Superior temporal gyrus (tissue), 1 donor: ENCODE measurements at regions not wholly inside any gene's neighbourhood (a gene's known extent, or its start where the extent isn't known, plus 50 kb on each side); places are given as distances from the start of the nearest gene placed in this dataset.
"Not testable (repeated sequence)": the region's sequence is repeated elsewhere in the genome, so short reads cannot be mapped to it uniquely, and the experiment has no call there.

Experiments
- DNase-seq: peaks from one replicate; pipeline ENCODE4 v3.0.0-alpha.2; 2016; ENCODE audit errors: extremely low spot score

DNA sequence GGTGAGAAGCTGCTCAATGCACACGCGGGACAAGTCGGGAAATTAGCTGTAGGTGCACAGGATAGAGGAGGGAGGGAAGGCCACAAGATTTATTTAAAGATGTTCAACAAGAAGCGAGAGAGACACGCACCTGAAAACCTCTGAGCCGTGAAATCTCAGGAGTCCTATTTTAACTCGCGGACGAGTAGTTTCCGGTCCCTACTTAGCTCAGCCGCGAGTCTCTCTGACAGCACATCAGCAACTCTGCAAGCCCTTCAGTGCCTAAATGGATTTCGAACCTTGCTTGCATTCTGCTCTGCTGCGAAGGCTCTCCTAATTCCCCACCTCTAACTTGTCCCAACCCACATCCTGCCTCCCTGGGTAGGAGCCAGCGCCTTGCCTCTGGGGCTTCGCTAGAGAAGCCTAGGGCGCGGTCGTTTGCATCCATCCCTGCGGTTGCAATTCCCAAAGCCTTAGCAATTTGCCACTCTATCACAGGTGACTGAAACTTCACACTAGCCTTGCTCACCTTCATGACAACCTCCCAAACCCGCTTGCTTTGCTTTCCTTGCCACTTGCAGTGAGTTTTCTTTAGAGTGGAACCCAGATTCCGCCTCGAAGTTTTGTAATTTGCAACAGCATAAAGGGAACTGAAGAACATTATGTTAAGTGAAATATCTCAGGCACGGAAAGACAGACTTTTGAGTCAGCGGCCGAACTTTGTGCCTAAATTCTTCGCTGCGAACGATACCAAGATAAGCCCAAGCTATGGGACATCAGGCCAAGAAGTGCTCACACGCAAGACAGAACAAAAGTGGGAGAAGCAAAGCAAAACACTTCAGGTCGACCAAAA is 202.8 kb downstream of the KDM5D start:
- DNase-seq: no peak

DNA sequence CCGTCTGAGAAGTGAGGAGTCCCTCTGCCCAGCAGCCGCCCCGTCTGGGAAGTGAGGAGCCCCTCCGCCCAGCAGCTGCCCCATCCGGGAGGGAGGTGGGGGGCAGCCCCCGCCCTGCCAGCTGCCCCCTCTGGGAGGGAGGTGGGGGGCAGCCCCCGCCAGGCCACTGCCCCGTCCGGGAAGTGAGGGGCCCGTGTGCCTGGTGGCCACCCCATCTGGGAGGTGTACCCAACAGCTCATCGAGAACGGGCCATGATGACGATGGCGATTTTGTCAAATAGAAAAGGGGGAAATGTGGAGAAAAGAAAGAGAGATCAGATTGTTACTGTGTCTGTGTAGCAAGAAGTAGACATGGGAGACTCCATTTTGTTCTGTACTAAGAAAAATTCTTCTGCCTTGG is 208.8 kb downstream of the KDM5D start:
- not testable (repeated sequence) for DNase-seq

DNA sequence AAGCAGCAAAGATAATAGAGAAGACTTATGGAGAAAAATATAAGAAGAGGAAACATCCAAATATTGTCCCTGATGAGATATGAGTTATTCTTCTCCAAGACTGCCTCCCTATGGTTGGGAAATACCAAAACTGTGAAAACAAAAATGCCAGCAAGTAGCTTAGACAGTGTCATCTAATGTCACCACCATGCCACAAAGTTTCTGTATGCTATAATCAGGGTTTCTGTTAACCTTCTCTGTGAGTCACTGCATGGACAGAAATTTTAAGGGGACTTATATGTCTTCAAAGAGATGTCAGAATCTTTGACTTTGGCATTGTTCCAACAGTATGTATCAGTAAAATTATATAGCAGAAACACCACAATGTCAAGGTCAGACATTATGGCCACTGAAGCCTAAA is 222.6 kb downstream of the KDM5D start:
- no peak for DNase-seq

DNA sequence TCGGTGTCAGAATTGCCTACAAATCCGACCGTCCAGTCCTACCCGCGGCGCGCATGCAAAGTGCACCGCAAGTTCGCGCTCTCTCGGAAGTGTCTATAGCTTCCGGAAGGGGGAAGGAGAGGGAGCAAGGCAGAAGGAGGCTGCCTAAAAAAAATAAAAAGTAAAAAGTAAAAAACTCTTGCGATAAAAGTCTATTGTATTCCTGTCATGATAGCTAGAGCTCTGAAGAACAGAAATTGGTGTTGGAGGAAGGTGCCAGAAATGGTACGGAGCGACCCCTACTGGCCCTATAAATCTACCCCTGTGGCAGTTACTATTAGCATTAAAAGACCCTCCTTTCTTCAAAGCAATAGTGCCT is 241.5 kb downstream of the KDM5D start:
- no peak for DNase-seq

DNA sequence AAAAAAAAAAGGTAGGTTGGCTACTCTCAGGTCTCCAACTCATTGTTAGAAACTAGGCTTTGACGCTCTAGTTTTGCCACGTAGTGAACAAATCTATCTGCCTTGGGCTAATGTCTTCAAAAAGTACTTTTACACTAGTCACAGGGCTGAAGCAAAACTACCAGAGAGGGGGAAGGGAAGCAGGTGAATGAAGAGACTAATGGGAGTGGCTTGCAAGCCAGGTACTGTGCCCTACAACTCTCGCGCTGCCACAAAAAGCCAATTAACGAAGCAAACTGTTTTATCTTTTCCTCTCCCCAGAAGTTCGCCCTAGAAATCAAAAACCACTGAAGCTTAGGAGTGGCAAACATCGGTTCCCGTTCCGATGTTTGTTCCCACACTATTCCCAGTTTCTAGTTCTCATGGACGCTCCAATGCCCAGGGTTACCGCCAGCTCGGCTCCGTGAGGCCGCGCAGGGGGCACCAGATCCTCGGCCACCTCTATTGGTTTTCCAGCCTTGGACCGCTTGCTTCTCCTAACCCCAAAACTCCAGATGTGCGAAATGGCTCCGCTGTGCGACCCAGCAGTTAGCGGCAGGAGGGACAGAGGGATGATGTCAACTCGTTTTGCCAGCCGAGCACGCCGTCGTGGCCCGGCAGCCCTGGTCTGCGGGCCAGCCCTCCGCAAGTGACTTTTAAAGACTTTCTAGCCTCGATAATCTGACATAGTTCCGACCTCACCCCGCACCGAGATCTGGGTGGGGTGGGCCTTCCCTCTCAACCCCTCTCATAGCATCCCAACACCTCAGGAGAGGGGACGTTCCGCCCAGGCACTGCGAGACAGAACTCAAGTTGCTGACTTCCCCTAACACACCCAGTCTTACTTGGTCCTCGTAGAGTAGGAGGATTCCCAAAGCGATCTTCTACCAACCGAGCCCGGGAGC is 242.1 kb downstream of the KDM5D start:
- no peak for DNase-seq

DNA sequence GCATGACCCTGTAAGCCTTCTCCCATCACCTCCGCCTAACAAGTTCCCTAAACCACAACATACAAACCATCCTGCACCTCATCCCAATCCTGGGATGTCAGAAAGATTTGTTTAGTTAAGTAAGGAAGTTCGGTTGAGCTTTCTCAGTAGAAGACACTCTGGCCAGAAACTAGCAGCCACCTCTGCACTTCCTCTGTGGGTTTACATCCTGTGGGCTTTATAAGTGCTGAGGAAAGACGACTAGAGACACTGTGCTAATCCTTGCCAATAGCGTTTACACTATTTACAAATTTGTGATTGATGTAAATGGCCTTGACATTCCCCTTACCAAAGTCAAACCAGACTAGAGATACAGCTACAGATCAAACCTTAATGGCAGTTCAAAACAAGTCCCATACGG is 246.0 kb downstream of the KDM5D start:
- no peak for DNase-seq

DNA sequence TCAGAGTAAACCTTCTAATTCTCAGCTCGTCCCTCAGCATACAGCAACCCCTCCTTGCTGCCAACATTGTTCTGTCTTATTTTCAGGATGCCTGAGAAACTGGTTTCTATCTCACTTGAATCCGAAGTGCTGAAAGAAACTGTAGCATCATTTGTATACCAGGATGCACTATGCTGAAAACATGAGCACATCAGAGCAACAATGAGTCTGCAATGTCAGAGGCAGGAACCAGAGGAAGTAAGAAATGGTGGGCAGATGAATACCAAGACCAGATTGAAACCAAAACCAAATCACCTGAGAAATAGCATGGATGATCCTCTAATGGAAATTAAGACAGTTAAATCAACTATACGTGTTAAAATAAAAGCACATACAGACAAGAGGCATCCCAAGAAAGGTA is 257.0 kb downstream of the KDM5D start:
- DNase-seq: no peak

DNA sequence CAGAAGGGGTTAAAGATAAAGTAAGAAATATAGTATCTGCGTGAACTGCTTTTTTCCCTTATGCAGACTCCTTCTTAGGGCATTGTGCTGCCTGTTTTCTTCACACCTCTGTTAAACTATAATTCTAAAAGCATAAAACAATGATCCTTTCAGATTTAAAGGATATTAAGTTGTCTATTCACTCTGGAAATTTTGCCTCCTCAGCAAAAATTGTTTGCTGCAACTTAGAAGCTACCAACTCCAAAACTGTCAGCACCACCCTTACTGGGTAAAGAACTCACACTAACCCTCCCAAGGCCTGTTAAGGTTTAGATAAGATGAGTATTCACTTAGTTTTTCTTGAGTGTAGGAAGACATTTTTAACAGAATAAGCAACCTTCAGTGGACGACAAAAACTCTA is 259.5 kb downstream of the KDM5D start:
- DNase-seq: no peak

DNA sequence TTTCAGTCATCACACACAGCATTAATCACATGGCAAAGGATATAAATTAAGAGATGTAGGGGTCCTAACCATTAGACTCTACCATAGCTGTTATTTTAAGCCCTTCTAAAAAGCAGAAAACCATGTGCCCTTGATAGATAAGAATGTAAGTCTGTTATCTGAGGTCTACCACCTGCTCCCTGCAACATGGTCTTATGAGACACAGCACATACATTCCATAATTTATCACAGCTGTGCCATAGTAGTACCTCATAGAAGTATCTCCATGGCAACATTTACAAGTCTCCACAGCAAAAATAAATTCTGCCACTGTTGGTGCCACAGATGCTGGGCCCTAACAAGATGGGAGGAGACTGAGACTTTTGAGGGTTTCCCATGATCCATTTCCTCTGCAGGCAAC is 265.4 kb downstream of the KDM5D start:
- no peak for DNase-seq

DNA sequence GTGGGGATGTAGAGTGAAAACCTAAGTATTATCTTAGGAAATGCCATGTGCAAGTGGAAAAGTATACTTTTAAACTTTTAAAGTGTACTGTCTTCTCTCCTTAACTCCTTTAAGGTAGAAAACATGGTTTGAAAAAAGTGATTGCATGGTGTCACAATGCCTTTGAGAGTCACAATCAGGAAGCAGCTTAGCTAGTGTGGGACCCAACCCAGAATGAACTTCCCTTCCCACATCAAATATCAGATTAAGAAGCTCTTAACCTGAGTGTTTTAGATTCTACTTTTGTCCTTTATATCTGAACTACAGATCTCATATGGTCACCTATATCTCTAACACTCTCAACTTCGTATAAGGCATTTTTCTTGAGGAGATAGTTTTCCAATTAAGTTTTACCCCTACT is 266.6 kb downstream of the KDM5D start:
- DNase-seq: no peak

DNA sequence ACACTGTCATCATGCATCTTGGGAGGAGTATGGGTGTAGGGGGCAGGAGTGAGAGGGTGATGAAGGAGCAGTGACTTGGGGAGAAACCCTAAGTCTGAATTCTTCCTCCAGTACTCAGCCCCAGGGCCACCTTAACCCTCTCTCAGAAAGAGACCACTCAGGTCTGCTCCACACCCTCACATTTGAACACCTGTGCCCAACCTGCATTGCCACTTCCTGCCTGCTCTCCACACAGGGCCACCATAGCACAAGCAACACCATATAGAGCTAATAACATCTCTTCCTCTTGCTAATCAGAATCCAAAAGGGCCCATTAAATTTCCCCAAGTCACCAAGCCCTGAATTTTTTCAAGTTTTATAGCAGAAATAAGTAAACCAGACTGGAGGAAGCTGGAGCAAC is 278.7 kb downstream of the KDM5D start:
- no peak for DNase-seq

DNA sequence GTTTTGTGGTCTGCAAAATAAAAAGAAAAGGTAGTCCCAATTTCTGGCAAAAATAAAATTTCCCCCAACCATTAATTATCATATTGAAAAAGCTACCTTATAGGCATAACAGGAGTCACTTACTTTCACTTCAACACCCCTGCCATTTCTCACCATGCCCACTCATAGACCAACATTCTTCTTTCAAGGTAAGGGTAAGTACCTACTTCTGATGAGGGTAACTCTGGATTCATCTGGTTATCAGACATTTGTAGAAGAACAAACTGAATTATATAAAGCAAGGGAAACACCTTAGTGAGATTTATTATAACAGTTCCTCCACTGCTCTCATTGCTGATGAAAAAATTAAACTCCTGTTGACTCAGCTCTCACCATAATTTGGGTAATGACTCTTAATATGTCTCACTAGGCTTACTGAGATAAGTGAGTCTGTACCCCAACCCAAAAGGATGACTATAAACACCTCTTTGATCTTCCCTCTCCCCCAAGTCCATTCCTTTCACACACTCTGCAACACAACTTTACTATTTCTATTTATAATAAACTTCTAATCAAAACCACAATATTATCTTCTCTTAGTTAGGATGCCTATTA is 287.6 kb downstream of the KDM5D start:
- no peak for DNase-seq

DNA sequence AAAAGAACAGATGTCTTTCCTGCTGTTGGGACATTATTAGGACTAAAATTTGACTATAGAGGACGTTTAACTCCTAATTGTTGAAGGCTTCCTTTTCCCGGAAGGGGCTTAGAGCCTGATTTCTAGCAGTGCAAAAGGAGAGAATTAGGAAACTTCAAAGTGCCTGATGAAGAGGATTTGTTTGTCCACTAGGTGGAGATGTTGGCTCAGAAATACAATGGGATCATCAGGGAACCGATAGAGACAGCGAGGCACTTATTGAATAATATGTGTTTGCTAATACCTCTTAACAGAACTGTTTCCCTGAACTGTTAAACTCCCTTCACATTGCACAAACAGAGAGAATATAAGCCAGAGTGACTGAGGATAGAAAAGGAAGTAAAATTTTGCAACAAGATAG is 311.5 kb downstream of the KDM5D start:
- DNase-seq: peak; percentile 77

DNA sequence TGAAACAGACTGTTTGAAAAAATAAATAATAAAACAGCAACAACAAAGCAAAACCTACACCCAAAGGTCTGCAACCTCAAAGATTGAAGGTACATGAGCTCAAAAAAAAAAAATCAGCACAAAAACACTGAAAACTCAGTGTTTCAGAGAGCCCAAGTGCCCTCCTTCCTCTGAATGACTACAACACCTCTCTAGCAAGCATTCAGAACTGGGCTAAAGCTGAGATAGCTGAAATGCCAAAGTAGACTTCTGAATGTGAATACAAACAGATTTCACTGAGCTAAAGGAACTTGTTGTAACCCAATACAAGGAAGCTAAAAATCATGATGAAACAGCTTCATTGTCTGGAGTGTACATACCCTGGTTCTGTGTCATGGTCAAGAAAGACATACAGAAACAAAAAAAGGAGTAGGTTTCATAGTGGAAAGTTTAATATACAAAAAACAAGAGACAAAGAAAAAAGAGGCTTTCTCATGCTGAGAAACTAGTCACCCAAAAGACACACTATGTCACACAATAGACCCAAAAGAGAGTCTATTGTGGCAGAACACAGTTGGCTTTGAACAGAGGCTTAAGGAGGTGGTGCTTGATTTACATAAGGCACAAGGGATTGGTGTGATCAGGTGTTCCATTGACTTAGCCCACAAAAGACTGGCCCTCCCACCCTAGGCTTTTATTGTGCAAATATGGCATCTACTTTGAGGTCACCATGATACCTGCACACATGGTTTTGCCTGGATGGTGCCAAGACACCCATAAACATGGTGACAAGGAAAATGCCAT is 316.6 kb downstream of the KDM5D start:
- DNase-seq: no peak

DNA sequence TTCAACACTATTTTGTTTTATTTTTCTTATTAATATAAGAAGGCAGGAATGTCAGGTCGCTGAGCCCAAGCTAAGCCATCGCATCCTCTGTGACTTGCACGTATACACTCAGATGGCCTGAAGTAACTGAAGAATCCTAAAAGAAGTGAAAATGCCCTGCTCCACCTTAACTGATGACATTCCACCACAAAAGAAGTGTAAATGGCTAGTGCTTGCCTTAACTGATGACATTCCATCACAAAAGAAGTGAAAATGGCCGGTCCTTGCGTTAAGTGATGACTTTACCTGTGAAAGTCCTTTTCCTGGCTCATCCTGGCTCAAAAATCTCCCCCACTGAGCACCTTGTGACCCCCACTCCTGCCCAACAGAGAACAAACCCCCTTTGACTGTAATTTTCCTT is 317.3 kb downstream of the KDM5D start:
- DNase-seq: not testable (repeated sequence)

DNA sequence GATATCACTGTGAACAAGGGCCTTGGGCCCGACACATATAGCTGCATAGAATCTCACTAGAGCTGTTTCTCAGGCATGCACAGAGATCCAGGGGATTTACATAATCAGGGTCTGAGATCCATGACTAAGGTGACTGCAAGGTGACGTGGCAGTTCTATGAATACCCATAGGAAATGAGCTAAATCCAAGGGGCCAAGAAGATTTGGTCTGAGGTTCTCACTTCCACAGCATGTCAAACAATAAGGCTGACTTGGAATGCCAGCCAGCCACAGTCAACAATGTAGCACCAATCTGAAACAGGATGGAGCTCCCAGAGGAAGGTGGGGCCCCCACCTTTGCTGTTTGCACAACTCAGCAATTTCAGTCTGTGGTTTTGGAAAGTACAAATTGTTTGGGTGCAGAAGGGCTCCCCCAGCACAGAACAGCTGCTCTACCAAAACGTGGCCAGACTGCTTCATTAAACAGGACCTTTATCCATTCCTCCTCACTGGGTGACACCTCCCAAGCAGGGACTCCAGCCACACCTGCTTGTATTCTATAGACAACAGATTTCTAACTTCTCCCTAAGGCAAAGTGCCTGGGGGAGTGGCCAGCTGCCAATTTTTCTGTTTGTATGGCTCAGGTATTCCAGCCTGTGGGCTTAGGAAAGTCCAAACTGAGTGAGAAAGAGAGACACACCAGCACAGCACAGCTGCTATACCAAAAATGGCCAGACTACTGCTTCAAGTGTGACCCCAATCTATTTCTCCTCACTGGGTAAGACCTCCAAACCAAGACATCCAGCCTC is 333.4 kb downstream of the KDM5D start:
- DNase-seq: no peak

DNA sequence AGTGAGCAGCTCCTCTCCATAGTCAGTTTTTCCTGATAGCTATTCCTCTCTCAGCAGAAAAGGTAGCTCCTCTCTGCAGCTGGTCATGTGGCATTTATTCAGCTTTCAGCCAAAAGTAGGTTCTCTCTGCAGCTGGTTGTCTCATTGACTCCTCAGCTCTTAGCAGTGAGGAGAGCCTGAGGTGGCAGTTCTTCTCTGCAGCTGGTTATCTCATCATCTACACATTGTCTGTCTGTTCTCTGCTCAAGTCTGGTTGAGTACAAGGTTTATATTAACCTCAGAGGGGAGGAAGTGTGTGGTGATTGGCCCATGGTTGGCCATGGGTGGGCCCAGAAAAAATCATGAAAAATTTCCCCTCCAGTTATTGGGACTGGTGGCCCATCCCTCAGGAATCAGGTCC is 338.3 kb downstream of the KDM5D start:
- DNase-seq: no peak

DNA sequence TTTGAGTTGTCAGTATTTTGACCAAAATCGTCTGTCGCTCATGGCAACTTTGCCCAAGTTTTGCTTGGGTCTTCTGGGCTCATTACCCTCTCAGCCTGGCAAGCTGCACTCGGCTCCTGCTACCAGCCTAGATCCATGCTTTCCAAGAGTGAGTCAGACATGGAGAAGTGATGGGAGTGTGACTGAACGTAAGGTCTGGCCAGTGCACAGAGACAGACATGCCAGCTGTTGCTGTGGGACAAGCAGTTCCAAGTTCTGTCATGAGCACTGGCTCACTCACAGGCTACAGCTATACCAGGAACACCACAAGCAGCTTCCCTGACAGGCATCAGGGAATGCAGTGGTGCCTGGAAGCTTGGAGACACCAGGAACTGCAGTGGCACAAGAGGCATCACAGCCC is 338.9 kb downstream of the KDM5D start:
- DNase-seq: peak; percentile 7

DNA sequence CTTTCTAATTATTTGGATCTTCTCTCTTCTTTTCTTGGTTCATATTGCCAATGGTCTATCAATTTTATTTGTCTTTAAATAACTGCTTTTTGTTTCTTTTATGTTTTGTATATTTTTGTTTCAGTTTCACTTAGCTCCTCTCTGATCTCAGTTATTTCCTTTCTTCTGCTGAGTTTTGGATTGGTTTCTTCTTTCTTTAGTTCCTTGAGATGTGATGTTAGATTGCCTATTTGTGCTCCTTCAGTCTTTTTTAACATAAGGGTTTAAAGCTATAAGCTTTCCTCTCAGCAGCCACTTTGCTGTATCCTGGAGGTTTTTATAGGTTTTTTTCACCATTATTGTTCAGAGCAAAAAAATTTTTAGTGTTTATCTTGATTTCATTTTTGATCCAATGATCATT is 351.6 kb downstream of the KDM5D start:
- no peak for DNase-seq

DNA sequence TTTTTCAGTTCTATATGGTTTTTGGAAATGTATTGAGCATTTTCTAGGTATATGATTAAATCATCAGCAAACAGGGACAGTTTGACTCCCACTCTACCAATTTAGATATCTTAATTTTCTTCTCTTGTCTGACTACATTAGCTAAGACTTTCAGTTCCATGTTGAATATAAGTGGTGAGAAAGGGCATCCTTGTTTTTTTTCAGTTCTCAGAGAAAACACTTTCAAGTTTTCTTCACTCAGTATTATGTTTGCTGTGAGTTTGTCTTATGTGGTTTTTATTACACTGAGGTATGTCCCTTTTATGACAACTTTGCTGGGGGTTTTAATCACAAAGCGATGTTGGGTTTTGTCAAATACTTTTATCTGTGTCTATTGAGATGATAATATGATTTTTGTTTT is 352.6 kb downstream of the KDM5D start:
- DNase-seq: no peak

DNA sequence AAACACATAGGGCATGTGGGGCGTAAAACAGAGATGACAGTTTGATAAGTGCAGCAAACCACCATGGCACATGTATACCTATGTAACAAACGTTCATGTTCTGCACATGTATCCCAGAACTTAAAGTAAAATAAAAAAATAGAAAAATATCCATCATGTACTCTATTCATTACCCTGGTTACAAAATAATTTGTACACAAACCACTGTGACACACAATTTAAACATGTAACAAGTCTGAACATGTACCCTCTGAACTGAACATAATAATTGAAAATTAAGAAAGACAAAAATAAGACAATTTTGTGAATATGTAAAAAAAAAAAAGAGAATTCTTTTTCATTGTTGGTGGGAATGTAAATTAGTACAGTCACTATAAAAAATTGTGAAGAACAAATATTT is 379.2 kb downstream of the KDM5D start:
- DNase-seq: no peak
